Activated T-cell treated with anti-CD3 and anti-CD28 coated beads, Interleukin-2, amount 50 U/mL, for 72 hours (primary cell): ENCODE measurements at regions not wholly inside any gene's neighbourhood (a gene's known extent, or its start where the extent isn't known, plus 50 kb on each side); places are given as distances from the start of the nearest gene placed in this dataset.

ENCODE experiments used
- ATAC-seq, 2 donors: fragments of 150-1000 bp; cut with Tn5 transposase; replicated peaks in 1 of 2; 2 replicates each; pipeline ENCODE4 v1.10.0; 2021; ENCODE audit warnings: moderate library complexity in 2 of 2, mild to moderate bottlenecking in 1 of 2
- DNase-seq, 2 donors: peaks; one replicate each; pipeline ENCODE4 v3.0.0; 2021 to 2022; ENCODE audit warnings: mixed read lengths in 1 of 2
- H3K27ac Mint-ChIP-seq: one replicate; pipeline ENCODE4 v1.8.0; 2022; ENCODE audit warnings: mild to moderate bottlenecking, moderate library complexity, mixed read lengths
- H3K27me3 Mint-ChIP-seq: one replicate; pipeline ENCODE4 v1.8.0; 2022; ENCODE audit warnings: low read depth, mixed read lengths
- H3K36me3 Mint-ChIP-seq, 2 donors: one replicate each; pipeline ENCODE4 v1.8.0; 2022; ENCODE audit warnings: mixed read lengths in 2 of 2, mild to moderate bottlenecking in 1 of 2; ENCODE audit not compliant: insufficient read depth in 2 of 2
- H3K4me1 Mint-ChIP-seq: one replicate; pipeline ENCODE4 v1.8.0; 2022; ENCODE audit warnings: low read depth, mixed read lengths
- H3K4me3 Mint-ChIP-seq, 2 donors: one replicate each; pipeline ENCODE4 v1.8.0; 2022; ENCODE audit warnings: mild to moderate bottlenecking in 2 of 2, mixed read lengths in 2 of 2, moderate library complexity in 2 of 2
- H3K9me3 Mint-ChIP-seq, 2 donors: one replicate each; pipeline ENCODE4 v1.8.0; 2022; ENCODE audit warnings: mixed read lengths in 2 of 2

- Mint-ChIP-seq H3K4me3 (no peak overlapping the region), H3K27ac (no peak overlapping the region), H3K9me3 (no peaks in the 10 kb centered on the region), H3K36me3 (no peaks in the 10 kb centered on the region), H3K27me3 (no peaks in the 10 kb centered on the region), H3K4me1 (no peaks in the 10 kb centered on the region)
- ATAC-seq, result no peak
- no peak for DNase-seq
Observed at GRCh38 chr11:116421529-116422185, 351.1 kb downstream of the BUD13 start.

GRCh38 chr11:116420770-116421528 lies 351.8 kb downstream of the BUD13 start:
- no peak overlapping the region for H3K27ac Mint-ChIP-seq
- no peak overlapping the region for H3K4me3 Mint-ChIP-seq
- ATAC-seq (no peak), DNase-seq (no peak)
- no peaks in the 10 kb centered on the region for H3K36me3 Mint-ChIP-seq
- no peaks in the 10 kb centered on the region for H3K4me1 Mint-ChIP-seq
- H3K9me3 Mint-ChIP-seq, result no peaks in the 10 kb centered on the region
- H3K27me3 Mint-ChIP-seq, result no peaks in the 10 kb centered on the region

GRCh38 chr11:116420030-116420429 lies 352.8 kb downstream of the BUD13 start:
- ATAC-seq (no peak), DNase-seq (no peak)
- Mint-ChIP-seq H3K4me3 (no peak overlapping the region), H3K36me3 (no peaks in the 10 kb centered on the region), H3K4me1 (no peaks in the 10 kb centered on the region), H3K27ac (no peak overlapping the region), H3K9me3 (no peaks in the 10 kb centered on the region), H3K27me3 (no peaks in the 10 kb centered on the region)

- H3K36me3 Mint-ChIP-seq, result no peaks in the 10 kb centered on the region
- no peak overlapping the region for H3K27ac Mint-ChIP-seq
- no peak overlapping the region for H3K4me3 Mint-ChIP-seq
- H3K9me3 Mint-ChIP-seq, result no peaks in the 10 kb centered on the region
- DNase-seq (no peak), ATAC-seq (no peak)
- no peaks in the 10 kb centered on the region for H3K27me3 Mint-ChIP-seq
- H3K4me1 Mint-ChIP-seq, result no peaks in the 10 kb centered on the region
Observed at GRCh38 chr11:116418388-116419041, 354.3 kb downstream of the BUD13 start.

GRCh38 chr11:116416852-116417251 lies 355.9 kb downstream of the BUD13 start:
- H3K27ac Mint-ChIP-seq, result no peak overlapping the region
- H3K9me3 Mint-ChIP-seq, result no peaks in the 10 kb centered on the region
- H3K4me3 Mint-ChIP-seq, result no peak overlapping the region
- ATAC-seq (no peak), DNase-seq (no peak)
- no peaks in the 10 kb centered on the region for H3K36me3 Mint-ChIP-seq
- no peaks in the 10 kb centered on the region for H3K27me3 Mint-ChIP-seq
- no peaks in the 10 kb centered on the region for H3K4me1 Mint-ChIP-seq

- no peak overlapping the region for H3K4me3 Mint-ChIP-seq
- H3K4me1 Mint-ChIP-seq, result no peaks in the 10 kb centered on the region
- ATAC-seq (no peak), DNase-seq (no peak)
- H3K27me3 Mint-ChIP-seq, result no peaks in the 10 kb centered on the region
- no peaks in the 10 kb centered on the region for H3K36me3 Mint-ChIP-seq
- H3K27ac Mint-ChIP-seq, result no peak overlapping the region
- H3K9me3 Mint-ChIP-seq, result no peaks in the 10 kb centered on the region
Observed at GRCh38 chr11:116415095-116415494, 357.7 kb downstream of the BUD13 start.

GRCh38 chr11:116414357-116414880 lies 358.4 kb downstream of the BUD13 start:
- H3K4me1 Mint-ChIP-seq, result no peaks in the 10 kb centered on the region
- ATAC-seq (no peak), DNase-seq (no peak)
- H3K36me3 Mint-ChIP-seq, result no peaks in the 10 kb centered on the region
- H3K27me3 Mint-ChIP-seq, result no peaks in the 10 kb centered on the region
- no peak overlapping the region for H3K4me3 Mint-ChIP-seq
- no peak overlapping the region for H3K27ac Mint-ChIP-seq
- H3K9me3 Mint-ChIP-seq, result no peaks in the 10 kb centered on the region

GRCh38 chr11:116413301-116414242 lies 359.2 kb downstream of the BUD13 start:
- no peak overlapping the region for H3K4me3 Mint-ChIP-seq
- H3K27ac Mint-ChIP-seq, result no peak overlapping the region
- no peak for ATAC-seq
- no peak for DNase-seq
- no peaks in the 10 kb centered on the region for H3K9me3 Mint-ChIP-seq
- H3K36me3 Mint-ChIP-seq, result no peaks in the 10 kb centered on the region
- no peaks in the 10 kb centered on the region for H3K4me1 Mint-ChIP-seq
- H3K27me3 Mint-ChIP-seq, result no peaks in the 10 kb centered on the region

- no peak for ATAC-seq
- Mint-ChIP-seq H3K4me3 (no peak overlapping the region), H3K27ac (no peak overlapping the region), H3K27me3 (no peaks in the 10 kb centered on the region), H3K36me3 (no peaks in the 10 kb centered on the region), H3K9me3 (no peaks in the 10 kb centered on the region), H3K4me1 (no peaks in the 10 kb centered on the region)
- no peak for DNase-seq
Observed at GRCh38 chr11:116412118-116412889, 360.5 kb downstream of the BUD13 start.

GRCh38 chr11:116409238-116409637 lies 363.5 kb downstream of the BUD13 start:
- Mint-ChIP-seq H3K36me3 (no peaks in the 10 kb centered on the region), H3K4me1 (no peaks in the 10 kb centered on the region)

GRCh38 chr11:116406042-116406441 lies 366.7 kb downstream of the BUD13 start:
- H3K9me3 Mint-ChIP-seq, result no peaks in the 10 kb centered on the region
- H3K27ac Mint-ChIP-seq, result no peak overlapping the region
- no peaks in the 10 kb centered on the region for H3K36me3 Mint-ChIP-seq
- ATAC-seq (no peak), DNase-seq (no peak)
- H3K27me3 Mint-ChIP-seq, result no peaks in the 10 kb centered on the region
- no peak overlapping the region for H3K4me3 Mint-ChIP-seq
- no peaks in the 10 kb centered on the region for H3K4me1 Mint-ChIP-seq

More at GRCh38 chr11:116409238-116409637, 363.5 kb downstream of the BUD13 start:
- Mint-ChIP-seq H3K27me3 (no peaks in the 10 kb centered on the region), H3K9me3 (no peaks in the 10 kb centered on the region), H3K27ac (no peak overlapping the region), H3K4me3 (no peak overlapping the region)
- ATAC-seq (no peak), DNase-seq (no peak)

GRCh38 chr11:116404462-116404798 lies 368.4 kb downstream of the BUD13 start:
- Mint-ChIP-seq H3K27me3 (no peaks in the 10 kb centered on the region), H3K27ac (no peak overlapping the region), H3K36me3 (no peaks in the 10 kb centered on the region), H3K9me3 (no peaks in the 10 kb centered on the region), H3K4me1 (no peaks in the 10 kb centered on the region), H3K4me3 (no peak overlapping the region)
- no peak for ATAC-seq
- DNase-seq, result no peak
